Activated naive CD4-positive, alpha-beta T cell treated with Interleukin-2 at 50 U/mL for 16 hours (primary cell): ENCODE measurements at regions not wholly inside any gene's neighbourhood (a gene's known extent, or its start where the extent isn't known, plus 50 kb on each side); places are given as distances from the start of the nearest gene placed in this dataset.
"Not testable (repeated sequence)": the region's sequence is repeated elsewhere in the genome, so short reads cannot be mapped to it uniquely, and the experiment has no call there.

Experiments
- DNase-seq: peaks from one replicate; pipeline ENCODE4 v3.0.0-alpha.2; 2020

GRCh38 chr6:140147825-140148814, 773.7 kb upstream of the CITED2 start:
- not testable (repeated sequence) for DNase-seq

- no peak for DNase-seq
Observed at GRCh38 chr6:140140891-140141290, 766.4 kb upstream of the CITED2 start.

GRCh38 chr6:140138311-140139010, 764.0 kb upstream of the CITED2 start:
- DNase-seq, result no peak

- DNase-seq, result no peak
Observed at GRCh38 chr6:140134224-140134623, 759.8 kb upstream of the CITED2 start.

GRCh38 chr6:140130074-140130473, 755.6 kb upstream of the CITED2 start:
- DNase-seq, result no peak

- no peak for DNase-seq
Observed at GRCh38 chr6:140124498-140124897, 750.0 kb upstream of the CITED2 start.

GRCh38 chr6:140108167-140108566, 733.7 kb upstream of the CITED2 start:
- no peak for DNase-seq

- no peak for DNase-seq
Observed at GRCh38 chr6:140107216-140107615, 732.8 kb upstream of the CITED2 start.

GRCh38 chr6:140105857-140106256, 731.4 kb upstream of the CITED2 start:
- DNase-seq, result no peak

GRCh38 chr6:140105241-140105640, 730.8 kb upstream of the CITED2 start:
- no peak for DNase-seq

GRCh38 chr6:140101818-140102217, 727.4 kb upstream of the CITED2 start:
- DNase-seq, result no peak

GRCh38 chr6:140101367-140101766, 726.9 kb upstream of the CITED2 start:
- DNase-seq, result no peak

GRCh38 chr6:140095532-140095931, 721.1 kb upstream of the CITED2 start:
- no peak for DNase-seq

GRCh38 chr6:140091895-140092294, 717.4 kb upstream of the CITED2 start:
- no peak for DNase-seq

- no peak for DNase-seq
Observed at GRCh38 chr6:140090871-140091270, 716.4 kb upstream of the CITED2 start.

- no peak for DNase-seq
Observed at GRCh38 chr6:140083375-140083774, 708.9 kb upstream of the CITED2 start.

GRCh38 chr6:140082867-140083297, 708.4 kb upstream of the CITED2 start:
- DNase-seq, result no peak

GRCh38 chr6:140079328-140079727, 704.9 kb upstream of the CITED2 start:
- DNase-seq, result no peak

GRCh38 chr6:140078561-140079125, 704.2 kb upstream of the CITED2 start:
- no peak for DNase-seq

- DNase-seq, result no peak
Observed at GRCh38 chr6:140077827-140078560, 703.5 kb upstream of the CITED2 start.

GRCh38 chr6:140076105-140076504, 701.7 kb upstream of the CITED2 start:
- no peak for DNase-seq

- DNase-seq, result no peak
Observed at GRCh38 chr6:140073456-140073855, 699.0 kb upstream of the CITED2 start.

- no peak for DNase-seq
Observed at GRCh38 chr6:140071601-140072062, 697.2 kb upstream of the CITED2 start.
